GM23338 (cell line): ENCODE measurements at regions not wholly inside any gene's neighbourhood (a gene's known extent, or its start where the extent isn't known, plus 50 kb on each side); places are given as distances from the start of the nearest gene placed in this dataset.

ENCODE experiments used
- ATAC-seq: fragments of 200-7000 bp; cut with Tn5 transposase; 3 replicates; pipeline ENCODE4 v1.9.1; 2020
- DNase-seq: peaks from one replicate; pipeline ENCODE4 v3.0.0-alpha.2; 2015; ENCODE audit warnings: low spot score
- H2AFZ ChIP-seq: fragments of 200-600 bp; sonication (generic); 2 replicates; pipeline ENCODE4 v1.8.0; 2016; ENCODE audit warnings: antibody characterized with exemption, mild to moderate bottlenecking, moderate library complexity
- H3F3A ChIP-seq: fragments of 200-600 bp; sonication (generic); replicated peaks from 2 replicates; pipeline ENCODE4 v1.8.0; 2017; ENCODE audit warnings: antibody characterized with exemption, mixed run types, low read depth
- H3K27ac ChIP-seq: fragments of 200-600 bp; sonication (generic); 2 replicates; pipeline ENCODE4 v1.6.1; 2016; ENCODE audit warnings: low read depth
- H3K27me3 ChIP-seq: fragments of 200-600 bp; sonication (generic); 2 replicates; pipeline ENCODE4 v1.8.0; 2016; ENCODE audit warnings: mild to moderate bottlenecking, mixed run types, moderate library complexity; ENCODE audit not compliant: insufficient read depth
- H3K36me3 ChIP-seq: fragments of 200-600 bp; sonication (generic); 2 replicates; pipeline ENCODE4 v1.8.0; 2016; ENCODE audit warnings: mild to moderate bottlenecking; ENCODE audit not compliant: insufficient read depth
- H3K4me1 ChIP-seq: fragments of 200-600 bp; sonication (generic); 2 replicates; pipeline ENCODE4 v1.8.0; 2016; ENCODE audit warnings: mild to moderate bottlenecking, moderate library complexity; ENCODE audit not compliant: insufficient read depth
- H3K4me2 ChIP-seq: fragments of 200-600 bp; sonication (generic); 2 replicates; pipeline ENCODE4 v1.7.1; 2017; ENCODE audit warnings: mixed run types
- H3K4me3 ChIP-seq: fragments of 200-600 bp; sonication (generic); 2 replicates; pipeline ENCODE4 v1.6.1; 2016; ENCODE audit warnings: mixed run types
- H3K79me2 ChIP-seq: fragments of 200-600 bp; sonication (generic); replicated peaks from 2 replicates; pipeline ENCODE4 v1.8.0; 2017; ENCODE audit warnings: mild to moderate bottlenecking; ENCODE audit not compliant: insufficient read depth
- H3K9me2 ChIP-seq: fragments of 200-600 bp; sonication (generic); 2 replicates; pipeline ENCODE4 v1.8.0; 2017; ENCODE audit not compliant: insufficient read depth
- H4K20me1 ChIP-seq: fragments of 200-600 bp; sonication (generic); replicated peaks from 2 replicates; pipeline ENCODE4 v1.8.0; 2017; ENCODE audit warnings: mild to moderate bottlenecking; ENCODE audit not compliant: insufficient read depth
- H3K27ac Mint-ChIP-seq: 2 replicates; pipeline ENCODE4 v1.8.0; 2020; ENCODE audit warnings: inconsistent platforms, mild to moderate bottlenecking, moderate library complexity, mixed read lengths
- H3K27me3 Mint-ChIP-seq: 3 replicates; pipeline ENCODE4 v1.8.0; 2022; ENCODE audit warnings: low read depth, mild to moderate bottlenecking, moderate library complexity, mixed read lengths, inconsistent platforms; ENCODE audit not compliant: insufficient read depth, poor library complexity
- H3K36me3 Mint-ChIP-seq: 3 replicates; pipeline ENCODE4 v1.8.0; 2021; ENCODE audit warnings: low read depth, mild to moderate bottlenecking, inconsistent platforms, moderate library complexity, mixed read lengths
- H3K4me1 Mint-ChIP-seq: 3 replicates; pipeline ENCODE4 v1.8.0; 2020; ENCODE audit warnings: mild to moderate bottlenecking, inconsistent platforms, mixed read lengths
- H3K4me3 Mint-ChIP-seq: 3 replicates; pipeline ENCODE4 v1.8.0; 2021; ENCODE audit warnings: moderate library complexity, mild to moderate bottlenecking, inconsistent platforms, mixed read lengths
- H3K9me3 Mint-ChIP-seq: 3 replicates; pipeline ENCODE4 v1.8.0; 2020; ENCODE audit warnings: moderate library complexity, mild to moderate bottlenecking, inconsistent platforms, mixed read lengths
- EZH2 ChIP-seq: fragments of 200-600 bp; sonication (generic); IDR thresholded peaks from one replicate; pipeline ENCODE4 v1.8.0; 2017; ENCODE audit warnings: antibody characterized with exemption, mild to moderate bottlenecking, low read depth; ENCODE audit not compliant: unreplicated experiment
- EZH2phosphoT487 ChIP-seq: fragments of 200-600 bp; sonication (generic); IDR thresholded peaks from one replicate; pipeline ENCODE4 v1.8.1; 2018; ENCODE audit warnings: antibody characterized with exemption; ENCODE audit not compliant: unreplicated experiment
- JUNB ChIP-seq: IDR thresholded peaks from one replicate; pipeline ENCODE4 v1.6.1; 2016; ENCODE audit warnings: antibody characterized with exemption; ENCODE audit not compliant: unreplicated experiment
- STAT1 ChIP-seq: IDR thresholded peaks from one replicate; pipeline ENCODE4 v1.6.1; 2016; ENCODE audit warnings: antibody characterized with exemption; ENCODE audit not compliant: unreplicated experiment
- ZNF331 ChIP-seq: fragments of 250-450 bp; sonication (Bioruptor Pico); IDR thresholded peaks from 2 replicates; pipeline ENCODE4 v1.5.0; 2020; ENCODE audit warnings: low read depth, mild to moderate bottlenecking, moderate library complexity
- TF ChIP-seq, protein P1 (sequence below): IDR thresholded peaks from 2 replicates; pipeline ENCODE4 v1.6.1; 2016; ENCODE audit warnings: antibody characterized with exemption
- TF ChIP-seq, protein P2 (sequence below): IDR thresholded peaks from one replicate; pipeline ENCODE4 v1.6.1; 2018; ENCODE audit warnings: antibody characterized with exemption; ENCODE audit not compliant: unreplicated experiment
- TF ChIP-seq, protein P3 (sequence below), 2 experiments: fragments of 200-600 bp in 1 of 2; sonication (generic) in 1 of 2; conservative IDR thresholded peaks; 2 replicates each; pipeline versions ENCODE4 v1.5.1 to v1.6.1; 2016 to 2017; ENCODE audit warnings: antibody characterized with exemption in 2 of 2, low read depth in 2 of 2, mild to moderate bottlenecking in 2 of 2, moderate library complexity in 1 of 2

DNA sequence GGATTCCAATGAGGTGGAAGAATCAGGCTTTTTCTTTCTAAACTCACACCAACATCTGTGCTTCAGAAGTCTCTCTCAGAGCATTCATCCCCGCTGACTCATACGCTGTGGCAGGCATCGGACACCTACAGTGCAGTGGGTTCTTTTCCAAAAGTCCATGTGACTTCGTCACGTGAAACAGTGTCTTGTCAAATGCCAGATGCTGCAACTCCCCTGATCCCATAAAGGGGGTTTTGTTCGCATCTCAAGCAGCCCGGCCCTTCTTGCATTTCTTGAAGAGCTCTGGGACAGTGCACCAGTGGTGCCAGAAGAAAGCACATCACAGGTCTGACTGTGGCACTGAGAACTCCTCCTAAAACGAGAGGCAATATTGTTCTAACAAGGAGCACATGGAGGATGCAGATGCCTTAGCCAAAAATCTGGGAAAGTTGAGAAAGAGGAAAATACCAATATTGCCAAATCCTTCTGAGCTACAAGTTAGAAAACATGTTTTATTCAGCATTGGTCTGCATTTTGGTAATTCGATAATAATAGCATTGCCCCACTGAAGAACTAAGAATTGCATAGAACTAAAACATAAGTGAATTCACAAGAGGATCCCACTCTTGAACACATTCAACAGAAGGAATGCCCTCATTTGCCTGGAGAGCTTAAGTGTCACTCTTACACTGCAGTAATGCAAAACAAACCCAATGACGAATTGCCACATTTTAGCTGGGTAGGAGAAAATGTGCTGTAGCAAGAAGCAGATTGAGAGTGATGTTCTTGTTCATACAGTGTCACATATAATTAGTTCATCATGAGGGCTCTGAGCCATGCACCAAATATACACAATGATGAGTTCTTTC is 204.4 kb downstream of the CXCL12 start:
- ATAC-seq (no peak), DNase-seq (no peak)
- TF ChIP-seq EZH2phosphoT487: no peak

DNA sequence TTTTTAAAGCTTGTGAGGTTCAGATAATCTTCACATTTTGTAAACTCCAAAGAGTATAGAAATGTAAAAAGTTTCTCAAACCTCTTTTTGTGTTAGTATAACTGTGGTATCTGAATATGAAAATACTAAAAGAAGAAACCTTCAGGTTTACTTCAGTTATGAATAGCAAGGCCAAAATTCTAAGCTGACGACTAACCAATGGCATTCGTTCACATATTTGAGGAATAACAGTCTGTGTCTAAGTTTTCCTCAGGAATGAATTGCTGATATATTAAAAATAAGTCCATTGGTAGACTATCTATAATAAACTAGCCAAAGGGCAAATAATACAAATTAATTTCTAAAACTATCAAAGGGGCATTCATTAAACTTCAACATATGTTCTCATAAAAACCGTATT is 206.0 kb downstream of the CXCL12 start:
- Histone ChIP-seq H3K9me2 (peaks cover 4% of the 10 kb centered on the region; the same call in 1 of the 2 replicates), H3K36me3 (no peaks in the 10 kb centered on the region), H3K4me3 (no peak overlapping the region), H2AFZ (no peak overlapping the region), H3K27ac (no peak overlapping the region), H3K79me2 (no peaks in the 10 kb centered on the region), H3F3A (no peaks in the 10 kb centered on the region), H3K4me1 (no peaks in the 10 kb centered on the region), H4K20me1 (no peaks in the 10 kb centered on the region), H3K4me2 (no peak overlapping the region), H3K27me3 (no peaks in the 10 kb centered on the region)
- DNase-seq: no peak
- H3K27me3 Mint-ChIP-seq: peaks cover under 1% of the 10 kb centered on the region
- no peak for ATAC-seq
- H3K27ac Mint-ChIP-seq: no peak overlapping the region
- peaks cover 1% of the 10 kb centered on the region; the same call in 2 of the 3 replicates for H3K4me1 Mint-ChIP-seq
- no peaks in the 10 kb centered on the region for H3K9me3 Mint-ChIP-seq
- no peak overlapping the region for H3K4me3 Mint-ChIP-seq
- H3K36me3 Mint-ChIP-seq: no peaks in the 10 kb centered on the region
- TF ChIP-seq JUNB: no peak
- TF ChIP-seq, protein P1, sequence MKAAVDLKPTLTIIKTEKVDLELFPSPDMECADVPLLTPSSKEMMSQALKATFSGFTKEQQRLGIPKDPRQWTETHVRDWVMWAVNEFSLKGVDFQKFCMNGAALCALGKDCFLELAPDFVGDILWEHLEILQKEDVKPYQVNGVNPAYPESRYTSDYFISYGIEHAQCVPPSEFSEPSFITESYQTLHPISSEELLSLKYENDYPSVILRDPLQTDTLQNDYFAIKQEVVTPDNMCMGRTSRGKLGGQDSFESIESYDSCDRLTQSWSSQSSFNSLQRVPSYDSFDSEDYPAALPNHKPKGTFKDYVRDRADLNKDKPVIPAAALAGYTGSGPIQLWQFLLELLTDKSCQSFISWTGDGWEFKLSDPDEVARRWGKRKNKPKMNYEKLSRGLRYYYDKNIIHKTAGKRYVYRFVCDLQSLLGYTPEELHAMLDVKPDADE: no peak
- no peak for TF ChIP-seq STAT1
- no peak for TF ChIP-seq EZH2
- TF ChIP-seq, protein P2, sequence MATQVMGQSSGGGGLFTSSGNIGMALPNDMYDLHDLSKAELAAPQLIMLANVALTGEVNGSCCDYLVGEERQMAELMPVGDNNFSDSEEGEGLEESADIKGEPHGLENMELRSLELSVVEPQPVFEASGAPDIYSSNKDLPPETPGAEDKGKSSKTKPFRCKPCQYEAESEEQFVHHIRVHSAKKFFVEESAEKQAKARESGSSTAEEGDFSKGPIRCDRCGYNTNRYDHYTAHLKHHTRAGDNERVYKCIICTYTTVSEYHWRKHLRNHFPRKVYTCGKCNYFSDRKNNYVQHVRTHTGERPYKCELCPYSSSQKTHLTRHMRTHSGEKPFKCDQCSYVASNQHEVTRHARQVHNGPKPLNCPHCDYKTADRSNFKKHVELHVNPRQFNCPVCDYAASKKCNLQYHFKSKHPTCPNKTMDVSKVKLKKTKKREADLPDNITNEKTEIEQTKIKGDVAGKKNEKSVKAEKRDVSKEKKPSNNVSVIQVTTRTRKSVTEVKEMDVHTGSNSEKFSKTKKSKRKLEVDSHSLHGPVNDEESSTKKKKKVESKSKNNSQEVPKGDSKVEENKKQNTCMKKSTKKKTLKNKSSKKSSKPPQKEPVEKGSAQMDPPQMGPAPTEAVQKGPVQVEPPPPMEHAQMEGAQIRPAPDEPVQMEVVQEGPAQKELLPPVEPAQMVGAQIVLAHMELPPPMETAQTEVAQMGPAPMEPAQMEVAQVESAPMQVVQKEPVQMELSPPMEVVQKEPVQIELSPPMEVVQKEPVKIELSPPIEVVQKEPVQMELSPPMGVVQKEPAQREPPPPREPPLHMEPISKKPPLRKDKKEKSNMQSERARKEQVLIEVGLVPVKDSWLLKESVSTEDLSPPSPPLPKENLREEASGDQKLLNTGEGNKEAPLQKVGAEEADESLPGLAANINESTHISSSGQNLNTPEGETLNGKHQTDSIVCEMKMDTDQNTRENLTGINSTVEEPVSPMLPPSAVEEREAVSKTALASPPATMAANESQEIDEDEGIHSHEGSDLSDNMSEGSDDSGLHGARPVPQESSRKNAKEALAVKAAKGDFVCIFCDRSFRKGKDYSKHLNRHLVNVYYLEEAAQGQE: no peak
- TF ChIP-seq, protein P3, sequence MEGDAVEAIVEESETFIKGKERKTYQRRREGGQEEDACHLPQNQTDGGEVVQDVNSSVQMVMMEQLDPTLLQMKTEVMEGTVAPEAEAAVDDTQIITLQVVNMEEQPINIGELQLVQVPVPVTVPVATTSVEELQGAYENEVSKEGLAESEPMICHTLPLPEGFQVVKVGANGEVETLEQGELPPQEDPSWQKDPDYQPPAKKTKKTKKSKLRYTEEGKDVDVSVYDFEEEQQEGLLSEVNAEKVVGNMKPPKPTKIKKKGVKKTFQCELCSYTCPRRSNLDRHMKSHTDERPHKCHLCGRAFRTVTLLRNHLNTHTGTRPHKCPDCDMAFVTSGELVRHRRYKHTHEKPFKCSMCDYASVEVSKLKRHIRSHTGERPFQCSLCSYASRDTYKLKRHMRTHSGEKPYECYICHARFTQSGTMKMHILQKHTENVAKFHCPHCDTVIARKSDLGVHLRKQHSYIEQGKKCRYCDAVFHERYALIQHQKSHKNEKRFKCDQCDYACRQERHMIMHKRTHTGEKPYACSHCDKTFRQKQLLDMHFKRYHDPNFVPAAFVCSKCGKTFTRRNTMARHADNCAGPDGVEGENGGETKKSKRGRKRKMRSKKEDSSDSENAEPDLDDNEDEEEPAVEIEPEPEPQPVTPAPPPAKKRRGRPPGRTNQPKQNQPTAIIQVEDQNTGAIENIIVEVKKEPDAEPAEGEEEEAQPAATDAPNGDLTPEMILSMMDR (conservative IDR thresholded peaks at IDR 0.05; ENCODE audit: low read depth in 2 of 2): no peak
- no peak for TF ChIP-seq ZNF331 (CRISPR knock-in tag)

More for the DNA sequence above, 204.4 kb downstream of the CXCL12 start:
- H3K4me3 ChIP-seq: no peak overlapping the region
- no peak overlapping the region for H3K27ac Mint-ChIP-seq
- no peaks in the 10 kb centered on the region for H3K4me1 Mint-ChIP-seq
- H3K36me3 ChIP-seq: no peaks in the 10 kb centered on the region
- no peak overlapping the region for H3K27ac ChIP-seq
- no peak overlapping the region for H3K4me2 ChIP-seq
- H3K27me3 ChIP-seq: no peaks in the 10 kb centered on the region
- no peaks in the 10 kb centered on the region for H3K9me3 Mint-ChIP-seq
- no peaks in the 10 kb centered on the region for H3K4me1 ChIP-seq
- H3K79me2 ChIP-seq: no peaks in the 10 kb centered on the region
- no peak overlapping the region for H3K4me3 Mint-ChIP-seq
- no peaks in the 10 kb centered on the region for H3K27me3 Mint-ChIP-seq
- no peaks in the 10 kb centered on the region for H4K20me1 ChIP-seq
- H3K9me2 ChIP-seq: peaks cover 4% of the 10 kb centered on the region; the same call in 1 of the 2 replicates
- H2AFZ ChIP-seq: no peak overlapping the region
- H3F3A ChIP-seq: no peaks in the 10 kb centered on the region
- no peaks in the 10 kb centered on the region for H3K36me3 Mint-ChIP-seq
